Esophagus squamous epithelium (tissue), 5 donors: ENCODE measurements at regions not wholly inside any gene's neighbourhood (a gene's known extent, or its start where the extent isn't known, plus 50 kb on each side); places are given as distances from the start of the nearest gene placed in this dataset.
"Not testable (repeated sequence)": the region's sequence is repeated elsewhere in the genome, so short reads cannot be mapped to it uniquely, and the experiment has no call there.

Source experiments
- DNase-seq: peaks from one replicate; lab custom pipeline; 2025; lab: John Stamatoyannopoulos, UW
- H3K27ac ChIP-seq, 4 donors: fragments of 200-600 bp; sonication (generic); one replicate each; pipeline ENCODE4 v1.5.1; 2016 to 2019; ENCODE audit warnings: mild to moderate bottlenecking in 1 of 4
- H3K27me3 ChIP-seq, 4 donors: fragments of 200-600 bp; sonication (generic); 1 replicate in 3 of 4; 2 replicates in 1 of 4; pipeline versions ENCODE4 v1.5.1 to v1.6.0; 2017 to 2021; ENCODE audit warnings: antibody characterized with exemption in 1 of 4
- H3K36me3 ChIP-seq, 3 donors: fragments of 200-600 bp; sonication (generic); one replicate each; pipeline ENCODE4 v1.5.1; 2016 to 2019
- H3K4me1 ChIP-seq, 3 donors: fragments of 200-600 bp; sonication (generic); one replicate each; pipeline ENCODE4 v1.5.1; 2017 to 2019
- H3K4me3 ChIP-seq, 4 donors: fragments of 200-600 bp; sonication (generic); 1 replicate in 3 of 4; 2 replicates in 1 of 4; pipeline ENCODE4 v1.5.1; 2016 to 2019; ENCODE audit warnings: mild to moderate bottlenecking in 2 of 4, moderate library complexity in 1 of 4
- H3K9me3 ChIP-seq, 3 donors: fragments of 200-600 bp; sonication (generic); one replicate each; pipeline ENCODE4 v1.5.1; 2016 to 2019
- POLR2A ChIP-seq, 4 donors: fragments of 450-650 bp; IDR thresholded peaks; one replicate each; pipeline ENCODE4 v1.6.1; 2017; ENCODE audit warnings: antibody characterized with exemption in 4 of 4, mild to moderate bottlenecking in 4 of 4, moderate library complexity in 3 of 4
- WGBS, 2 donors: methylation state at CpG; one replicate each; pipeline ENCODE4 v1.1.5; 2018; 5-methylcytosine and 5-hydroxymethylcytosine counted together
- intact Hi-C: fragments of 100-400 bp; cut with DNase I; formaldehyde crosslinking; loops from one replicate; pipeline ENCODE4 v1.15.0; 2022
- TF ChIP-seq, protein P1 (sequence below), 6 experiments: fragments of 450-650 bp in 4 of 6; fragments of 200-600 bp in 2 of 6; sonication (generic) in 2 of 6; IDR thresholded peaks; one replicate each; pipeline ENCODE4 v1.5.1; 2016 to 2019; ENCODE audit warnings: antibody characterized with exemption in 6 of 6, mild to moderate bottlenecking in 4 of 6, moderate library complexity in 4 of 6
- donor health status: DM: yes; HTN: yes; CAD: no.

DNA sequence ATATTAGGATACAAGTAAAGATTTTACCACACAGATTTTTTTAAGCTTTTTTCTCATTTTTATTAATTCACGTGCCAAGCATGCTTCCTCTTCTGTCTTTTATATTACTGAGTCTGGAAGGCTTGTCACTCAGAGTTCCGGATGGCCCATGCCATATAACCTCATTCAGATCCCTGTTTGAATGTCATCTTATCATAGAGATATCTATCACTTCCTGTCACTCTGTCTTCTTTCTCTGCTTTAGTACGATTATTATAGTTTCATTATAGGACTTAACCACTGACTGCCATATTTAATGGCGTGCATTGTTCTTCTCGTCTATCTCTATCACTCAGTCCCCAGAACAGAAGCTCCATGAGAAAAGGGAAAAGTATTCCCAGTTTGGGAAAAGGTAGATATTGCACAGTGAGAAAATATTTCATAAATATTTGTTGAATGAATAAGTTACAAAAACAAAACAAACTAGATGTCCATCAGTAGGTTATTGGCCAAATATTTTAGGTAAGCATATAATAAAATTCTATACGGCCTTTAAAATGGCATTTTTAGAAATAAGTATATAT is 296.9 kb upstream of the GOT2 start:
- H3K9me3 ChIP-seq = no peaks in the 10 kb centered on the region
- TF ChIP-seq, protein P1, sequence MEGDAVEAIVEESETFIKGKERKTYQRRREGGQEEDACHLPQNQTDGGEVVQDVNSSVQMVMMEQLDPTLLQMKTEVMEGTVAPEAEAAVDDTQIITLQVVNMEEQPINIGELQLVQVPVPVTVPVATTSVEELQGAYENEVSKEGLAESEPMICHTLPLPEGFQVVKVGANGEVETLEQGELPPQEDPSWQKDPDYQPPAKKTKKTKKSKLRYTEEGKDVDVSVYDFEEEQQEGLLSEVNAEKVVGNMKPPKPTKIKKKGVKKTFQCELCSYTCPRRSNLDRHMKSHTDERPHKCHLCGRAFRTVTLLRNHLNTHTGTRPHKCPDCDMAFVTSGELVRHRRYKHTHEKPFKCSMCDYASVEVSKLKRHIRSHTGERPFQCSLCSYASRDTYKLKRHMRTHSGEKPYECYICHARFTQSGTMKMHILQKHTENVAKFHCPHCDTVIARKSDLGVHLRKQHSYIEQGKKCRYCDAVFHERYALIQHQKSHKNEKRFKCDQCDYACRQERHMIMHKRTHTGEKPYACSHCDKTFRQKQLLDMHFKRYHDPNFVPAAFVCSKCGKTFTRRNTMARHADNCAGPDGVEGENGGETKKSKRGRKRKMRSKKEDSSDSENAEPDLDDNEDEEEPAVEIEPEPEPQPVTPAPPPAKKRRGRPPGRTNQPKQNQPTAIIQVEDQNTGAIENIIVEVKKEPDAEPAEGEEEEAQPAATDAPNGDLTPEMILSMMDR (IDR thresholded peaks at IDR 0.05) = no peak
- no peak for DNase-seq
- intact Hi-C loops = no loop called here
- no peaks in the 10 kb centered on the region for H3K4me1 ChIP-seq
- H3K4me3 ChIP-seq = no peak overlapping the region
- H3K27ac ChIP-seq = no peak overlapping the region
- no peaks in the 10 kb centered on the region for H3K36me3 ChIP-seq
- H3K27me3 ChIP-seq = no peaks in the 10 kb centered on the region
- WGBS, 2 donors = 79 to 92% methylated on average over 6 of the region's 6 CpGs

DNA sequence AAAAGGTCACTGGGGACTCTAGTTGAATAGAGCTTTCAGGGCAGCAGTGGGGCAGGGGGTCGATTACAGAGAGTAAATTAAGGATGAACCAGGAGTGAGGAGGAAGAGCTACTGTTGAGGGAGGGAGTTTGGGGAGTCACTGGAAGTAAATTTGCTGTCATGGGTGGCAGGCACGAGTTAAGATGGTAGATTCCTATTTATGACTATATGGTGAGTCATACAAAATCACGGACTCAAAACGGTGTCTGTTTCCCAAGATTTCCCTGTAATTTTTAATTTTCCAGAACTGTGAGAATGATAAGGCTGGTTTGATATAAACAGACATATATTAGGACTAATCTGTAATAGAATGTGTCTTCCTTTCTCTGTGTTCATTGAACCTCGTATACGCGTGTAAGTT is 287.6 kb upstream of the GOT2 start:
- no peaks in the 10 kb centered on the region for H3K4me1 ChIP-seq
- 66 to 72% methylated on average over 7 of the region's 7 CpGs for WGBS, 2 donors
- H3K4me3 ChIP-seq = no peak overlapping the region
- H3K27me3 ChIP-seq = no peaks in the 10 kb centered on the region
- no peaks in the 10 kb centered on the region for H3K36me3 ChIP-seq
- DNase-seq = no peak
- intact Hi-C loops = no loop called here
- peaks cover 0 to 6% (median 0%) of the 10 kb centered on the region in 3 donors for H3K9me3 ChIP-seq
- TF ChIP-seq, protein P1 (IDR thresholded peaks at IDR 0.05) = no peak
- TF ChIP-seq POLR2A (IDR thresholded peaks at IDR 0.05) = no peak
- no peak overlapping the region for H3K27ac ChIP-seq

DNA sequence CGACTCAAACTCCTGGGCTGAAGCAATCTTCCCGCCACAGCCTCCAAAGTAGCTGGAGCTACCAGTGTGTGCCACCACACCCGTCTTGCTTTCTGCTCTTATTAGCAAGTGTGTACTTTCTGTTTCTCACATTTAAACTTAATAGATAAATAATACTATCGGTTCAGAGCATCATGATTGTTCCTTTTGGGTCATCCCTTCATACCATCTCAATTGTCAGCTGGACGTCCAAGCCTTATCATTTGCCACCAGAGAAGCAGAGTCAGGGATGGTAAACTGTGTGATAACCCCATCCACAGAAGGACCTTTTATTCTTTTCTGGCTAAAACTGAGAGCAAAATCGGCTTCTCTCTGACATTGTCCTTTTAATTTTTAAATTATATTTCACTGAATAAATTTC is 279.8 kb upstream of the GOT2 start:
- no peak for DNase-seq
- Histone ChIP-seq H3K4me3 (no peak overlapping the region), H3K36me3 (no peaks in the 10 kb centered on the region), H3K4me1 (no peaks in the 10 kb centered on the region), H3K27ac (no peak overlapping the region), H3K27me3 (no peaks in the 10 kb centered on the region), H3K9me3 (peaks cover 0 to 6% (median 0%) of the 10 kb centered on the region in 3 donors)
- 62 to 67% methylated on average over 6 of the region's 6 CpGs for WGBS, 2 donors
- intact Hi-C loops = no loop called here
- no peak for TF ChIP-seq POLR2A (IDR thresholded peaks at IDR 0.05)
- TF ChIP-seq, protein P1 (IDR thresholded peaks at IDR 0.05) = no peak

DNA sequence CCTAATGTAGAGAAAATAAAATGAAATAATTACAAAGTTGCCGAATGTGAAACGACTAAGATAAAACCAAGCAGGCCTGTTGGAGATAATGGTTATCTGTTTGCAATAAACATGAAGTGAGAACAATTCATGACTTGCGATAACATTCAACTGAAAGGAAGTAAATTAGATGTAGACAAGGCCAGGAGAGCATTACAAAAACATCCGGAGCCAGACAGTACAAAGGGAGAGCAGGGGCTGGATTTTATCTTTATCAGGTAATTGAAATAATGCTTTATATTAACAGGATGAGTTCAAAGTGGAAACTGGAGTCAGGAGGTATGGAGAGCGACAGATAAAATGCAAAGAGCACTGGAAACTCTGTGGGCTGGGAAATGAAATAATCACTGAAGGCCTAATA is 265.6 kb upstream of the GOT2 start:
- no peaks in the 10 kb centered on the region for H3K4me1 ChIP-seq
- DNase-seq = no peak
- no peak overlapping the region for H3K27ac ChIP-seq
- H3K27me3 ChIP-seq = no peaks in the 10 kb centered on the region
- no peak for TF ChIP-seq POLR2A (IDR thresholded peaks at IDR 0.05)
- TF ChIP-seq, protein P1 (IDR thresholded peaks at IDR 0.05) = no peak
- H3K9me3 ChIP-seq = no peaks in the 10 kb centered on the region
- intact Hi-C loops = no loop called here
- WGBS, 2 donors = 59 to 67% methylated on average over 5 of the region's 5 CpGs
- H3K36me3 ChIP-seq = no peaks in the 10 kb centered on the region
- no peak overlapping the region for H3K4me3 ChIP-seq

DNA sequence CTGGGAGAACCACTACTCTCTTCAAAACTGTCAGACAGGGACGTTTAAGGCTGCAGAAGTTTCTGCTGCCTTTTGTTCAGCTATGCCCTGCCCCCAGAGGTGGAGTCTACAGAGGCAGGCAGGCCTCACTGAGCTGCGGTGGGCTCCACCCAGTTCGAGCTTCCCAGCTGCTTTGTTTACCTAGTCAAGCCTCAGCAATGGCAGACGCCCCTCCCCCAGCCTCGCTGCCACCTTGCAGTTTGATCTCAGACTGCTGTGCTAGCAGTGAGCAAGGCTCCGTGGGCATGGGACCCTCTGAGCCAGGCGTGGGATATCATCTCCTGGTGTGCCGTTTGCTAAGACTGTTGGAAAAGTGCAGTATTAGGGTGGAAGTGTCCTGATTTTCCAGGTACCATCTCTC is 258.6 kb upstream of the GOT2 start:
- intact Hi-C loops, DNase-seq, H3K27me3 ChIP-seq, H3K4me1 ChIP-seq, H3K4me3 ChIP-seq, H3K27ac ChIP-seq, H3K36me3 ChIP-seq: not testable (repeated sequence)
- WGBS, 2 donors = 40 to 44% methylated on average over 5 to 6 of the region's 8 CpGs
- H3K9me3 ChIP-seq = peaks cover 0 to 18% (median 0%) of the 10 kb centered on the region in 3 donors

DNA sequence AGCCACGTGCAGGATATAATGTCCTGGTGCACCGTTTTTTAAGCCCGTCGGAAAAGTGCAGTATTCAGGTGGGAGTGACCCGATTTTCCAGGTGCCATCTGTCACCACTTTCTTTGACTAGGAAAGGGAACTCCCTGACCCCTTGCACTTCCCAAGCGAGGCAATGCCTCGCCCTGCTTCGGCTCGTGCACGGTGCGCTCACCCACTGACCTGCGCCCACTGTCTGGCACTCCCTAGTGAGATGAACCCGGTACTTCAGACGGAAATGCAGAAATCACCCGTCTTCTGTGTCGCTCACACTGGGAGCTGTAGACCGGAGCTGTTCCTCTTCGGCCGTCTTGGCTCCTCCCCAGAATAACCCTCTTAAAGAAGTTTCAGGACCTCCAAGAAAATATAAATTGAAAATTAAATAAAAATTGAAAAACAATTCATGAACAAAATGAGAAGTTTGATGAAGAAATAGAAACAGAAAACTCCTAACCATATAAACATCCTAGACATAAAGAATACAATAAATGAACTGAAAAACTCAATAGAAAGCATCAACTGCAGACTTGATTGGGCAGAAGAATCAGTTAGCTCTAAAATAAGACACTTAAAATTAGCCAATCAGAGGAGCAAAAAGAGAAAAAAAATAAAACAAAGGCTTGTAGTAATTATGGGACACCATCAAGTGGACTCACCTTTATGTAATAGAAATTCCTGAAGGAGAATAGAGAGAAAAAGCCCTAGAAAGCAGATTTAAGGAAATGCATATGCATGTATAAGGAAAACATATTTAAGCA is 249.3 kb upstream of the GOT2 start:
- DNase-seq, H3K36me3 ChIP-seq, intact Hi-C loops, H3K27ac ChIP-seq, H3K4me3 ChIP-seq, H3K4me1 ChIP-seq, H3K27me3 ChIP-seq: not testable (repeated sequence)
- H3K9me3 ChIP-seq = peaks cover 0 to 17% (median 0%) of the 10 kb centered on the region in 3 donors
- 70 to 96% methylated on average over 6 to 8 of the region's 19 CpGs for WGBS, 2 donors
